MM.1S (cell line): ENCODE measurements at regions not wholly inside any gene's neighbourhood (a gene's known extent, or its start where the extent isn't known, plus 50 kb on each side); places are given as distances from the start of the nearest gene placed in this dataset.

Experiments used
- DNase-seq: peaks from one replicate; pipeline ENCODE4 v3.0.0-alpha.2; 2015
- H2AFZ ChIP-seq: fragments of 300-600 bp; sonication (generic); 2 replicates; pipeline ENCODE4 v1.6.0; 2016; ENCODE audit warnings: antibody characterized with exemption, low read length
- H3F3A ChIP-seq: fragments of 300-600 bp; sonication (generic); 2 replicates; pipeline ENCODE4 v1.6.1; 2016; ENCODE audit warnings: mild to moderate bottlenecking, antibody characterized with exemption, low read length, moderate library complexity, mixed read lengths; ENCODE audit not compliant: insufficient read depth
- H3K27ac ChIP-seq: fragments of 300-600 bp; sonication (generic); 2 replicates; pipeline ENCODE4 v1.5.1; 2016; ENCODE audit warnings: mild to moderate bottlenecking, low read length
- H3K27me3 ChIP-seq: fragments of 300-600 bp; sonication (generic); replicated peaks from 2 replicates; pipeline ENCODE4 v1.6.0; 2016; ENCODE audit warnings: low read length; ENCODE audit not compliant: insufficient read depth
- H3K36me3 ChIP-seq: fragments of 300-600 bp; sonication (generic); replicated peaks from 2 replicates; pipeline ENCODE4 v1.6.1; 2016; ENCODE audit warnings: mild to moderate bottlenecking, low read length, mixed read lengths; ENCODE audit not compliant: insufficient read depth
- H3K4me1 ChIP-seq: fragments of 300-600 bp; sonication (generic); 2 replicates; pipeline ENCODE4 v1.6.1; 2016; ENCODE audit warnings: low read length, mixed read lengths
- H3K4me2 ChIP-seq: fragments of 300-600 bp; sonication (generic); 2 replicates; pipeline ENCODE4 v1.6.0; 2016; ENCODE audit warnings: low read depth, low read length
- H3K4me3 ChIP-seq: fragments of 300-600 bp; sonication (generic); 2 replicates; pipeline ENCODE4 v1.5.1; 2016; ENCODE audit warnings: low read length, mixed read lengths
- H3K79me2 ChIP-seq: fragments of 300-600 bp; sonication (generic); 2 replicates; pipeline ENCODE4 v1.6.1; 2016; ENCODE audit warnings: mixed run types, low read length, mixed read lengths
- H3K9ac ChIP-seq: fragments of 300-600 bp; sonication (generic); 2 replicates; pipeline ENCODE4 v1.6.1; 2016; ENCODE audit warnings: low read length, mixed read lengths
- H3K9me2 ChIP-seq: fragments of 300-600 bp; sonication (generic); replicated peaks from 2 replicates; pipeline ENCODE4 v1.6.1; 2016; ENCODE audit warnings: mild to moderate bottlenecking, low read length, mixed read lengths; ENCODE audit not compliant: insufficient read depth
- H3K9me3 ChIP-seq: fragments of 300-600 bp; sonication (generic); replicated peaks from 2 replicates; pipeline ENCODE4 v1.6.1; 2016; ENCODE audit warnings: mild to moderate bottlenecking, low read length, mixed read lengths; ENCODE audit not compliant: insufficient read depth
- H4K20me1 ChIP-seq: fragments of 300-600 bp; sonication (generic); 2 replicates; pipeline ENCODE4 v1.6.1; 2016; ENCODE audit warnings: mild to moderate bottlenecking, low read length, moderate library complexity, mixed read lengths; ENCODE audit not compliant: insufficient read depth
- CTCF ChIP-seq: fragments of 300-600 bp; sonication (generic); IDR thresholded peaks from 2 replicates; pipeline ENCODE4 v1.5.1; 2016; ENCODE audit warnings: antibody characterized with exemption, low read length, mixed read lengths
- EZH2 ChIP-seq: fragments of 300-600 bp; sonication (generic); optimal IDR thresholded peaks from 2 replicates; pipeline ENCODE3; 2017; ENCODE audit warnings: low read depth, mild to moderate bottlenecking, antibody characterized with exemption, low read length, mixed read lengths
- EZH2phosphoT487 ChIP-seq: fragments of 300-600 bp; sonication (generic); IDR thresholded peaks from 2 replicates; pipeline ENCODE4 v1.6.1; 2018; ENCODE audit warnings: antibody characterized with exemption, low read length

GRCh38 chr7:55280031-55280454 lies 85.1 kb upstream of the LANCL2 start:
- Histone ChIP-seq H3K79me2 (no peaks in the 10 kb centered on the region), H3K27me3 (no peaks in the 10 kb centered on the region), H3K9me3 (no peaks in the 10 kb centered on the region), H3K36me3 (no peaks in the 10 kb centered on the region), H4K20me1 (no peaks in the 10 kb centered on the region), H3K9me2 (no peaks in the 10 kb centered on the region), H3K9ac (no peak overlapping the region), H3K27ac (no peak overlapping the region), H3K4me1 (no peaks in the 10 kb centered on the region), H3K4me3 (no peak overlapping the region), H3K4me2 (no peak overlapping the region), H3F3A (no peaks in the 10 kb centered on the region), H2AFZ (no peak overlapping the region)
- DNase-seq, result peak; percentile 72
- TF ChIP-seq EZH2phosphoT487, result no peak
- TF ChIP-seq CTCF, result peak; percentile 61

GRCh38 chr7:55285665-55286064 lies 79.5 kb upstream of the LANCL2 start:
- Histone ChIP-seq H3K36me3 (no peaks in the 10 kb centered on the region), H3K9me3 (no peaks in the 10 kb centered on the region), H3K9ac (no peak overlapping the region), H3K4me2 (no peak overlapping the region), H3F3A (no peaks in the 10 kb centered on the region), H3K4me1 (no peaks in the 10 kb centered on the region), H2AFZ (no peak overlapping the region), H4K20me1 (no peaks in the 10 kb centered on the region), H3K27me3 (no peaks in the 10 kb centered on the region), H3K27ac (no peak overlapping the region), H3K79me2 (no peaks in the 10 kb centered on the region), H3K4me3 (no peak overlapping the region), H3K9me2 (no peaks in the 10 kb centered on the region)
- no peak for DNase-seq
- no peak for TF ChIP-seq EZH2phosphoT487
- TF ChIP-seq EZH2, result no peak
- no peak for TF ChIP-seq CTCF

GRCh38 chr7:55286666-55287065 lies 78.5 kb upstream of the LANCL2 start:
- no peaks in the 10 kb centered on the region for H3K9me3 ChIP-seq
- no peak overlapping the region for H3K4me2 ChIP-seq
- no peak overlapping the region for H3K4me3 ChIP-seq
- no peak for DNase-seq
- no peaks in the 10 kb centered on the region for H3K27me3 ChIP-seq
- H3K9ac ChIP-seq, result no peak overlapping the region
- H2AFZ ChIP-seq, result no peak overlapping the region
- H3K4me1 ChIP-seq, result no peaks in the 10 kb centered on the region
- no peaks in the 10 kb centered on the region for H3K79me2 ChIP-seq
- no peak overlapping the region for H3K27ac ChIP-seq
- H3K36me3 ChIP-seq, result no peaks in the 10 kb centered on the region
- H3F3A ChIP-seq, result no peaks in the 10 kb centered on the region
- H3K9me2 ChIP-seq, result no peaks in the 10 kb centered on the region
- TF ChIP-seq EZH2phosphoT487 (no peak), EZH2 (no peak), CTCF (no peak)
- H4K20me1 ChIP-seq, result no peaks in the 10 kb centered on the region
